ENCODE measurements at regions not wholly inside any gene's neighbourhood (a gene's known extent, or its start where the extent isn't known, plus 50 kb on each side); places are given as distances from the start of the nearest gene placed in this dataset.

- TF ChIP-seq CTCF (IDR thresholded peaks at IDR 0.05): no peak
- no peak for TF ChIP-seq POLR2A (IDR thresholded peaks at IDR 0.05)
Measured at GRCh38 chr1:56220021-56220420, 359.3 kb downstream of the PLPP3 start.
